NCI-H446 (cell line): ENCODE measurements at regions not wholly inside any gene's neighbourhood (a gene's known extent, or its start where the extent isn't known, plus 50 kb on each side); places are given as distances from the start of the nearest gene placed in this dataset.
"Not testable (repeated sequence)": the region's sequence is repeated elsewhere in the genome, so short reads cannot be mapped to it uniquely, and the experiment has no call there.

ENCODE experiments used
- DNase-seq, 2 experiments: peaks; one replicate each; lab custom pipeline; 2025; lab: John Stamatoyannopoulos, UW

DNA sequence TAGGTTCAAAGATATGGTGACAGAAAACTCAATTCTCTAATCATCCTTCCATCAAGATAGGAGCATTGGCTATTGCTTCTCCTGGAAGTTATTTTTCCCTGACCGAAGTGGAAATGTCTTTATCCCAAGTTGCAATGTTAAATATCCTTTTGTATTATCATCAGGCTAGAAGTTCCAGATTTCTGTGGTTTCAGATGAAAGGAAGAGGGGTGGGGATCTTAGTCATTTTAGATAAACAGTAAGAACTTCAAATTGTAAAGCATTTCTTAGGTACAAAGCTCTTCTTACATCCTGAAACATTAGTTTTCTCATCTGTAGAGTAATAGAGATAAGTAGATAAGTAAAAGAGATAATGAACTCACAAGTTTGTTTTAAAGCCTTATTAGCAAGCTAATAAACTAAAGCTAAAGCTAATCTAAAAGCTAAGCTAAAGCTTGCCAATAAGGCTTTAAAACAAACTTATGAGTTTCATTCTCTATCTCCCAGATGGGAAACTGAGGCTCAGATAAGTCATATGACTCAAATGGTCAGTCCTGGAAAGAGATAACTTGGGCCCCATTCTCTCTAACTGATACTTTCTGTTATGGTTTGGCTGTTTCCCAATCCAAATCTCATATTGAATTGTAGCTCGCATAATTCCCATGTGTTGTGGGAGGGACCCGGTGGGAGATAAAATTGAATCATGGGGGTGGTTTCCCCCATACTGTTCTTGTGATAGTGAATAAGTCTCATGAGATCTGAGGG, 99.2 kb upstream of the KCNK2 start:
- no peak for DNase-seq

- no peak for DNase-seq
Observed at GRCh38 chr1:214989341-214989740, 93.2 kb upstream of the KCNK2 start.

DNA sequence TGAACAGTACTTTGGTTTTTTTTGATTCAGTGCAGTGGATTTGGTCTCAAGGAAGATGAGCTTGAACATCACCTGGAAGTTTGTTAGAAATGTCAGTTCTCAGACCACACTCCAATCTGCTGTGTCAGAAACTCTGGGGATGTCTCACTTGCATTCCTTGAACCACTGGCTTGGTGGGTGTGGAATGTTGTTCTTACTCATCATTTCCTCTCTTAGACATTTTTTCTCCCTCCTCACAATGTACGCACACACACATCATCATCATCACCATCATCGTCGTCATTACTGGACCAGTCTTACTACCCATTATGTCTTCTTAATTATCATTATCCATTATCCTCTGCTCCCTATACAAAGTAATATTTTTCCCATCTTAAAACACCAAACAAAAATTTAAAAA, 91.9 kb upstream of the KCNK2 start:
- DNase-seq = no peak

- no peak for DNase-seq
Observed at GRCh38 chr1:214991691-214992315, 90.7 kb upstream of the KCNK2 start.

- no peak for DNase-seq
Observed at GRCh38 chr1:214993419-214993818, 89.1 kb upstream of the KCNK2 start.

GRCh38 chr1:214997685-214998084, 84.9 kb upstream of the KCNK2 start:
- DNase-seq = no peak

- DNase-seq = no peak
Observed at GRCh38 chr1:215001419-215002021, 81.0 kb upstream of the KCNK2 start.

DNA sequence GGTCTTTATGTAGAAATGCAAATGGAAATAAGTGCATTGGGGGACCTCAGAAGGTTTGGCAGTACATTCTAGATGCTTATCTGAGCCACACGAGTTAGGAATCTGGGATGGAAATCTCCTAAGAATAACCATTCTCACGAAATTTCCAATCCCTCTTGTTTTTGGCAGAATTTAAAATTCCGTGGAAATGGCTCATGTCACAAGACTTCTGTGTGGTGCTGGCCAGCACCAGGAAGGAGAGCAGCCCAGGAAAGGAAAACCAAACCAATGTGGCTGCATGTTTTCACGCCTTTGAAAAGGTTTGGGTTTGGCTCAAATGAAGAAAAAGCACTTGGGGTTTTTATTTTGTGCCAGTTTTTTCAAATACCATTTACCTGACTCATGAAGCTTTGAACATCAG, 80.1 kb upstream of the KCNK2 start:
- DNase-seq = no peak

GRCh38 chr1:215003686-215004085, 78.9 kb upstream of the KCNK2 start:
- DNase-seq = no peak

GRCh38 chr1:215004121-215004827, 78.3 kb upstream of the KCNK2 start:
- no peak for DNase-seq

DNA sequence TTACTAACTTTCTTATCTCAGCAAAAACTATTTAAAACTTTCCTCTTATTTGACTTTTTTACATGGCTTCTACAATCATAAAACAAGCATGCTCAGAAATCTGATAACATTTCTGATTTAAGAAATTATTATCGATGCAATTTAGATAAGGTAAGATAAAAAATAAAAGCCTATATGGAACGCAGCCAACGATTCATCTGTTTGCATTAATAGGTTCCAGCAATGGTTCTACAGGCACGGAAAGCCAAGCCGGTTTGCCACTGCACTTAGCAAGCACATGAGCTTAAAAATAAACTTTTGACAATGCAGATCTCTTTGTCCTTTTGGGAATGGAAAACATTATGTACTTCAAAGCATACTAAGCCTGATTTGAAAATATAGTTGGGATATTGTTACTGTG, 77.5 kb upstream of the KCNK2 start:
- DNase-seq = no peak

GRCh38 chr1:215005656-215006345, 76.7 kb upstream of the KCNK2 start:
- DNase-seq = no peak

- no peak for DNase-seq
Observed at GRCh38 chr1:215007880-215008279, 74.7 kb upstream of the KCNK2 start.

DNA sequence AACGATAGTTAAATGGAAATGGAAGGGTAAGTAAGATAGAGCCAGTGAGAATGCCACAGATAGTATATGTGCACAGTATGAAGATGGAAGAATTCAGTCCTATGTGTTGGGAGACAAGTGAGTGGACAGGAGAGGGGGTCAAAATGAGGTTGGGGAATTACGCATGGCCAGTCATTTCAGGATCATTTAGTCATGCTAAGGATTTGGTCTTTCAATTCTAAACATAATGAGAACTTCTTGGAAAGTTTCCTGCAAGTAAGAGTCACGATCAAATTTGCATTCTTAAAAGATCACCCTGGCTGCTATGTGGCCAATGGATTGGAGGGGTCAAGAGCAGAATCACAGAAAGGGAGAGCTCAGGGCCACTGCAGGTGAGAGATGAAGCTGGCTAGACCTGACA, 64.0 kb upstream of the KCNK2 start:
- DNase-seq = no peak

DNA sequence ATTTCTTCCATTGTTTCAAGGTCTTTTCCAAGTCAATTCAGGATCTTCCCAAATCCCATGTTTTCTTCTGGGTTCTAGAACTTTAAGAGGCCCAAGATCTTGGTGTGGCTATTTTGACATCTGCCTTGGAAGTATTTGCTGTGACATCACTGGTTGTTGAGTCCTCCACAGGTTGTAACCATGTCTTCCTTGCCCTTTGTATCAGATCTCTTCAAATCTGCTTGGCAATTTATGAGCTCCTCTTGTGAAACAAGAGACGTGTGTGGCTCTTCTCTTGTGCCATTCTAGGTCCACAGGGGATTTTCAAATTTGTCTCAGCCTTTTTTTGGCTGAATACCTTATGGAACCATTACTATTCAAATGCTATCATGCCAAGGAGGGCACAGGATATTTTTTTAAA, 60.3 kb upstream of the KCNK2 start:
- DNase-seq = no peak

- no peak for DNase-seq
Observed at GRCh38 chr1:215022741-215023141, 59.8 kb upstream of the KCNK2 start.

- DNase-seq = no peak
Observed at GRCh38 chr1:215023155-215023832, 59.2 kb upstream of the KCNK2 start.

GRCh38 chr1:215028954-215029353, 53.6 kb upstream of the KCNK2 start:
- DNase-seq = no peak

- not testable (repeated sequence) for DNase-seq
Observed at GRCh38 chr1:215030581-215030980, 52.0 kb upstream of the KCNK2 start.

- no peak for DNase-seq
Observed at GRCh38 chr1:215031392-215031791, 51.1 kb upstream of the KCNK2 start.
